ENCODE measurements at regions not wholly inside any gene's neighbourhood (a gene's known extent, or its start where the extent isn't known, plus 50 kb on each side); places are given as distances from the start of the nearest gene placed in this dataset.

DNA sequence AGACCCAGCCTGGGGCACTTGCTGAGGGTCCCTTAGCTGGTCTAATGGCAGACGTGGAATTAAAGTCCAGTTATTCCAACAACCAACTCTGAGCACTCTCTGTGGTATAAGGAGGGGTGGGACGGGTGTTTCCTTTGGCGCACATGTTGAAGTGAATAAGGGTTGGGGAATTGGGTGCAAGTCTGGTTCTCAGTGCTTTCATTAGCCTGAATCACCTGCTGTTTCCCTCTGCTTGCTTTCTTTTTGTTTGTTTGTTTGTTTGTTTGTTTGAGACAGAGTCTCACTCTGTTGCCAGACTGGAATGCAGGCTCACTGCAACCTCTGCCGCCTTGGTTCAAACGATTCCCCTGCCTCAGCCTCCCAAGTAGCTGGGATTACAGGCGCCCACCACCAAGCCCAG is 110.1 kb downstream of the TNFAIP3 start:
- TF ChIP-seq, protein P1, sequence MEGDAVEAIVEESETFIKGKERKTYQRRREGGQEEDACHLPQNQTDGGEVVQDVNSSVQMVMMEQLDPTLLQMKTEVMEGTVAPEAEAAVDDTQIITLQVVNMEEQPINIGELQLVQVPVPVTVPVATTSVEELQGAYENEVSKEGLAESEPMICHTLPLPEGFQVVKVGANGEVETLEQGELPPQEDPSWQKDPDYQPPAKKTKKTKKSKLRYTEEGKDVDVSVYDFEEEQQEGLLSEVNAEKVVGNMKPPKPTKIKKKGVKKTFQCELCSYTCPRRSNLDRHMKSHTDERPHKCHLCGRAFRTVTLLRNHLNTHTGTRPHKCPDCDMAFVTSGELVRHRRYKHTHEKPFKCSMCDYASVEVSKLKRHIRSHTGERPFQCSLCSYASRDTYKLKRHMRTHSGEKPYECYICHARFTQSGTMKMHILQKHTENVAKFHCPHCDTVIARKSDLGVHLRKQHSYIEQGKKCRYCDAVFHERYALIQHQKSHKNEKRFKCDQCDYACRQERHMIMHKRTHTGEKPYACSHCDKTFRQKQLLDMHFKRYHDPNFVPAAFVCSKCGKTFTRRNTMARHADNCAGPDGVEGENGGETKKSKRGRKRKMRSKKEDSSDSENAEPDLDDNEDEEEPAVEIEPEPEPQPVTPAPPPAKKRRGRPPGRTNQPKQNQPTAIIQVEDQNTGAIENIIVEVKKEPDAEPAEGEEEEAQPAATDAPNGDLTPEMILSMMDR (conservative IDR thresholded peaks at IDR 0.05) = no peak
- TF ChIP-seq ZFX (IDR thresholded peaks at IDR 0.05) = no peak

Measured in C4-2B (cell line).